IPS DF 4.7 (cell line): ENCODE measurements at regions not wholly inside any gene's neighbourhood (a gene's known extent, or its start where the extent isn't known, plus 50 kb on each side); places are given as distances from the start of the nearest gene placed in this dataset.

Source experiments
- DNase-seq: peaks from one replicate; pipeline ENCODE4 v3.0.0-alpha.2; 2013; ENCODE audit warnings: low spot score; ENCODE audit errors: extremely low read depth

DNA sequence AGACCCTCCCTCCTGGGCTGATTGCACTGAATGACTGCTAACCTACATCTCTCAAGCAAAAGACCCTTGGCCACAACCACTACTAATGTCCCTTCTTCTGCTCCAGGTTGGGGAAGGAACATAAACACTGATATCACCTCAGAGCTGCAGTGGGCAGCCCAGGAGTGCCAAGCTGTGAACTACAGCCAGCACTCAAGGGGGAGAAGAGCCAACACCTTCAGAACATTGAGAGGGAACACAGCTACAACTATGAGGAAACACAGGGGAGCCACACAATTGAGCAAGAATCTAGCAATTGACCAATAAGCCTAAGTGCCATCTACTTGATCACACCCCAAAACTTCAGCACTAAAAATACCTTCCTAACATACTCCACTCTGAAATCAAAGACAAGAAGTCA is 222.8 kb downstream of the SPATA18 start:
- DNase-seq: no peak

DNA sequence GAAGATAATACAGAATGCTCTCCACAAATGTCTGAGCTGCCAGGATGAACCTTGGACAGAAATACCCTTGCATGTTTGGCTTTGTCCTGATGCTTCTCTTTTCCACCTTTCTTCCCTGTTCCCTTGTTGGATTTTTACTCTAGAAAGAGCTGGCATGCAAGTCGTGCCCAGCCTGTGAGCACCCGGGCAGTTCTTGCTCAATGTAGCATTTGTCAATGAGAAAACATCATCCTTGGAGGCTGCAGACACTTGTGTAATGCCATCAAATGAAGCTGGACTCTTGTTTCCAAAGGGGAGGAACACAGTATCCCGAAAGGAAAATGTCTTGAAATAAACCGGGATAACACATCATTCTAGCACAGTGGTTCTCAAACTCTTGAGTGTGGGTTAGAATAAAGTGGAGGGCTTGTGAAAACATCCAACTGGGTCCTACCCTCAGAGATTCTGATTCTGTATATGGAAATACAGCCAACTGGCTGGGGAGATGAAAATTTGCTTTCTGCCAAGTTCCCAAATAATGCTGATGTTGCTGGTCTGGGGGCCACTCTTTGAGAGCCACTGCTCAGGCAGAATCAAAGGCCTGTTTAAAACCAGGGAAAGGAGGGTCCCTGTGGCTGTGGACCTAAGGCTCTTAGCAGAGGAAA is 237.2 kb downstream of the SPATA18 start:
- DNase-seq: no peak

DNA sequence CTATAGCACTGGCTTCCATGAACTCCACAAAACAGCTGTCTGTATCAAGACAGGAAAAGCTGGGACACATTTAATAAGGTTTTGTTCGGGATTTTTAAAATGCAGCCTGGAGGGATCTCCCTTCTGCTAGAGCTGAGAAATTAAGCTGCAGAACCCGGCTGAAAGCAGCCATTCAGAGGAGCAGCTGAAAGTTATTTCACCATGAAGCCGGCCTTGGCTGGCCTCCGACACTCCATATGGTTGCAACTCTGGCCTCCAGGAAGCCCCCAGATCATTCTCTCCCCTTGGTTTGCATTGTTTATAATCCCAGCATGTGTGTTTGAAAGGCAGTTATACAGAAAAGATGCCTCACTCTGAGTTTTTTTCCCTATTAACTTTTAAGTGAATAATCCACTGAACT is 239.4 kb downstream of the SPATA18 start:
- no peak for DNase-seq

GRCh38 chr4:52292245-52292644 is 241.1 kb downstream of the SPATA18 start:
- DNase-seq: no peak

DNA sequence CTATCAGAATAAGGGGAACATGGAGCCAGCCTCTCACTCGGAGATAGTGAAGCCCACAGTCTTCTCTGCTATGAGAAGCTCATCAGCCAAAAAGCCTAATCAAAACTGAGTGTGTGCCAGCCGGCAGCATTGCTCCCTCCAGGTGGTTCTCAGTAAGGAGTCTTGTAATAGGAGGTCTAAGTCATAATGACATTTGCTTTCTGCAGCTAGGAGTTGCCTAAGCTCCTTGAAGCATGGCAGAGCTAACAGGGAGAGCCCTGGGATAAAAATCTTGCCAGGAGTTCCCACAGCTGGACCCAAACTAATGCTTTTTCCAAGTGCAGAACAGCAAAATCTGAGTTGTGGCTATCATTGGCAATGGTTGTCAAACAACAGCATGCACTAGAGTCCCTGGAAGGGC is 245.2 kb downstream of the SPATA18 start:
- no peak for DNase-seq

GRCh38 chr4:52298444-52298843 is 247.3 kb downstream of the SPATA18 start:
- no peak for DNase-seq

DNA sequence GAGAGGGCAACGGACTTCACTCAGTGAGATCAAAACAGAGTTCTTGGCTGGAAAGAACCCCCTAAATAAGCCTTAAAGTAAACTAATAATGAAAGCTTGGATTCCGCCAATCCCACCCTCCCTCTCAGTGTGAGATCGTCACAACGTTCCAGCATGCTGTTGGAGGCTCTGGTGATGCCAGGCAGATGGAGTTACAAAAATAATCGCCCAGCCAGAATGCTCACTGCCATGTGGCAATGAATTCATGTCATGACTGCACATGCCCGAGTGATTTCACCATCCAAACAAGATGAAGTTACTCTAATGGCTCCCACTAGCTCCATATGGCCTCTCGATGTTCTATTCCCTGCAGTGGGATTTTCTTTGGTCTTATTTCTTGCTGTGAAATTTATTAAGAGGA is 248.0 kb downstream of the SPATA18 start:
- DNase-seq: no peak

DNA sequence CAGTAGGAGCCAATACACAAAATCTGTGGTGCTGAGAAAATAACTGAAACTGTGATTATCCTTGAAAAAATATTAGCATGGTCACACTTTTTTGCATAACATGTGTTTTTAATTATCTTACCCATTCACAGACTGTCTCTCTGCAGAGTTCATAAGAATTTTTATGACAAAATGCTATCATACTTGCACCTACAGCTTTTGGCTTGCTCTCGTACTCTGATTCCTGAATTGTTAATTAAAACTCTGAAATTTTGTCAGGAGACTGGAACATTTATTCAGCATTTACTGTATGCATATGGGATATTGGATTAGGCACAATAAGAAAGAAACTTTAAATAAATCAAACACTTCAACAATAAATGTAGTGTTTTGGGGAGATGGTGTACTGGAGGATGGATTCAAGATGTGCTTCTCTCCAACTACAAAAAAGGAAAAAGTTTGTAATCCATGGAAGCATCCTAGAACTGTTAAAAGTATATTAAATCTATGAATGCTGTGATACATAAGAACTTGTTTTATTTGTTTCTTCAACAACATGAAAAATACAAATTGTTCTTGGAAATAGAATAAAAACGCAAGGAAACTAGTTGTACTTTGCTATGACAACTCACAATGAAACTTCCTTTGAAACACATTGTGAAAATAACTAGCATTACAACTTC is 260.5 kb downstream of the SPATA18 start:
- DNase-seq: no peak

- DNase-seq: peak; percentile 25
Observed at GRCh38 chr4:52312722-52313121, 261.6 kb downstream of the SPATA18 start.

GRCh38 chr4:52317361-52317879 is 266.3 kb downstream of the SPATA18 start:
- no peak for DNase-seq

- no peak for DNase-seq
Observed at GRCh38 chr4:52317981-52318380, 266.9 kb downstream of the SPATA18 start.

GRCh38 chr4:52329894-52330293 is 278.8 kb downstream of the SPATA18 start:
- no peak for DNase-seq

DNA sequence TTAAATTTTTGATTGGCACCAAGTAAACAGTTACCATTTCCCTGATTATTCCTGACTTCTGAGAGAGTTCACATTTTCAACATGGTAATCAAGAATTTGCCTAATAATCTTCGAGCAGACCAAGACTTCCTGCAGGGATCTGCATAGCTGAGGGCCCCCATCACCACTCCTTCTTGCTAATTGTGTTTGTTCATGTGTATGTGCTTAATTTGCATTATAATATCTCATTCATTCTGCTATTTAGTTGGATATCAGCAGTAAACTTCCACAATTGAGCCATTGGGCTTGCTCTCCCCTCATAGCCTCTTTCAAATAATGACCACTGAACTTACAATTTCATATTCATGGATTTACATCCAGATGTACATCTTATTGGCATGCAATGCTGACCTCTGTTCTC is 292.5 kb downstream of the SPATA18 start:
- peak; percentile 11 for DNase-seq

DNA sequence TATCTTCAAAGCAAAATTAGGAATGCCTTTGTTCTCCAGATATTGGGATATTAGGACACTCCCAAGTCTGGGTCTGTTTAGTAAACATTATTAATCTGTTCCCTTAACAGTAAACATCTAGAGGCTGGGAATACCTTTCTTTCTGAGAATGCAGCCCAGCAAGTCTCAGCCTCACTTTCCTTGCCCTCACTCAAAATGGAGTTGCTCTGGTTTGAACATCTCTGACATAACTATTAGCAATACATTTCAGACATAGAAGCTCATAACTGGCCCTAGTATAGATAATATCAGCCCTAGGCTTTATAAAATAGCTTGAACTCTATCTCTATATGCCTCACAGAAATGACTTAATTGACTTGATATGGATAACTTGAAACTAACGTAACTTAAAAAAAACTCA is 299.8 kb downstream of the SPATA18 start:
- no peak for DNase-seq

- no peak for DNase-seq
Observed at GRCh38 chr4:52358366-52358765, 300.7 kb downstream of the USP46 start.

GRCh38 chr4:52358883-52359321 is 300.2 kb downstream of the USP46 start:
- no peak for DNase-seq

DNA sequence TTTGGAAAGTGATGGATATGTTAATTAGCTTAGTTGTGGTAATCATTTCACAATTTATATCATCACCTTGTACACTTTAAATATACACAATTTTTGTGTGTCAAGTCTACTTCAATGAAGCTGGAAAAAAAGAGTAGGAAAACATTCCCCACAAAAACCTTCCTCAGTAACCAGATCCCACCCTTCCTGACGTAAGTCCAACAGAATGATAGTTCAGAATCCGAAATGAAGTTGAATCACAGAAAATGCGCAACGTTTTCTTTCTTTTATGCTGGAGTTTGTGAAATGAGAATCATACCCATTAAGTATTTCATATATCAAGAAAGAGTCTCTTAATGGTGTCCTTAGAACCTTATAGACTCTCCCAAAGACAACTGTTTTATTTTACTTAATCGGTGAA is 292.9 kb downstream of the USP46 start:
- no peak for DNase-seq

- DNase-seq: no peak
Observed at GRCh38 chr4:52366621-52367020, 292.5 kb downstream of the USP46 start.

DNA sequence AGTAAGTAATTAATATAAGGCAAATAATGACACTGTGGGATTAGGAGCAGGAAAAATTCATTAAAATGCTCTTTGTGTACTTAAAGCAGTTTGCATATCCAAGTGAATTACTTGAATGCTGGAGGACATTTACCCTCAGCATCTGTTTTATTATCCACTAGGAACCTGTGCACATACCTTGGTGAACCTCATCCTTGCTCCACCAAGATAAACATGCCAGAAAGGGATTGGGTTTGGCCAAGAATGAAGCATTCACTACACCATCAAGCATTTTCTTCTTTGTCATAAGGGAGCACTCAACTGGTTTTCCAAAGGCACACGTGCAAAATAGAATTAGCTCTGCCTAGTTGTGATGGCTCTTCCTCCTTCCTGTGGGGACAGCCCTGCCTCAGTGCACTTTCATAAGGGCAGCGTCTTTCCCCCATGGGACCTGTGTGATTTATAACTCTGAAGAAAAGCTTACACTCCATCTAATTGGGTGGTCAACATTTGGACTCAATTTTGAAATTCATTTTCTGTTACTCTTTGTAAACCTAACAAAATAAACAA is 291.7 kb downstream of the USP46 start:
- no peak for DNase-seq

- no peak for DNase-seq
Observed at GRCh38 chr4:52368895-52369294, 290.2 kb downstream of the USP46 start.

- DNase-seq: no peak
Observed at GRCh38 chr4:52369649-52370048, 289.5 kb downstream of the USP46 start.

DNA sequence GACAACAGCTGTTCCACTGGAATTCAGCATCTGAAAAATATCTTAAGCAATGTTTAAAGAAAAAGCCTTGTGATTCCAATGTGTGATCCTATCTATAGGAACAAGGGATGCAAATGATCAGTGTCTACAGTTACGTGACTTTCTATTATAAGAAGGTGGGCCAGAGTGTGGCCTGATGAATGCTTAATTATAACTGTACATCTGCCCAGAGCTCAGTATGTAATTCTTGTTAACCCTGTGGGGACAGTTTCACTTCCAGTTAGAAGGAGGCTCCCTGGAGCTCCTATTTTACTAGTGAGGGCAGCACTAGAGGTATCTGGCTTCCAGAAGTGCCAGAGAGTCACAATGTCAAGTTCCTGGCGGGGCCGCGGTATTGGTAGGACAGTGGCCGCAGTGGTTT is 288.5 kb downstream of the USP46 start:
- DNase-seq: no peak

- DNase-seq: no peak
Observed at GRCh38 chr4:52371841-52372240, 287.3 kb downstream of the USP46 start.
